GM12878 (cell line): ENCODE measurements at regions not wholly inside any gene's neighbourhood (a gene's known extent, or its start where the extent isn't known, plus 50 kb on each side); places are given as distances from the start of the nearest gene placed in this dataset.

Experiments used
- CUX1 ChIP-seq: IDR thresholded peaks from 2 replicates; pipeline ENCODE4 v1.6.1; 2012; ENCODE audit warnings: improper control_type of control experiment, low read depth, low read length; ENCODE audit not compliant: insufficient replicate concordance
- NR2C1 ChIP-seq: fragments of 450-650 bp; IDR thresholded peaks from 2 replicates; pipeline ENCODE4 v1.6.1; 2017; ENCODE audit warnings: antibody characterized with exemption, mild to moderate bottlenecking, moderate library complexity
- RCOR1 ChIP-seq: conservative IDR thresholded peaks from 2 replicates; pipeline ENCODE4 v1.6.1; 2012; ENCODE audit warnings: low read depth, low read length, improper control_type of control experiment
- RELA ChIP-seq: fragments of 450-650 bp; IDR thresholded peaks from 2 replicates; pipeline ENCODE4 v1.8.0; 2014; ENCODE audit warnings: borderline replicate concordance; ENCODE audit not compliant: partially characterized antibody
- SIX5 ChIP-seq: IDR thresholded peaks from 2 replicates; pipeline ENCODE4 v1.6.1; 2011; ENCODE audit warnings: mild to moderate bottlenecking, low read depth, low read length, moderate library complexity; ENCODE audit not compliant: severe bottlenecking
- SP1 ChIP-seq: IDR thresholded peaks from one replicate; pipeline ENCODE4 v1.6.1; 2011; ENCODE audit warnings: low read depth, low read length
- USF2 ChIP-seq: IDR thresholded peaks from 2 replicates; pipeline ENCODE4 v1.6.1; 2011; ENCODE audit warnings: low read depth, low read length, improper control_type of control experiment, borderline replicate concordance
- ZBTB11 ChIP-seq: fragments of 450-650 bp; formaldehyde crosslinking; IDR thresholded peaks from 2 replicates; pipeline ENCODE4 v1.5.0; 2022; ENCODE audit warnings: mild to moderate bottlenecking, missing genetic modification characterization
- ZNF217 ChIP-seq: fragments of 450-650 bp; IDR thresholded peaks from 2 replicates; pipeline ENCODE4 v1.6.1; 2017; ENCODE audit warnings: antibody characterized with exemption, mild to moderate bottlenecking

DNA sequence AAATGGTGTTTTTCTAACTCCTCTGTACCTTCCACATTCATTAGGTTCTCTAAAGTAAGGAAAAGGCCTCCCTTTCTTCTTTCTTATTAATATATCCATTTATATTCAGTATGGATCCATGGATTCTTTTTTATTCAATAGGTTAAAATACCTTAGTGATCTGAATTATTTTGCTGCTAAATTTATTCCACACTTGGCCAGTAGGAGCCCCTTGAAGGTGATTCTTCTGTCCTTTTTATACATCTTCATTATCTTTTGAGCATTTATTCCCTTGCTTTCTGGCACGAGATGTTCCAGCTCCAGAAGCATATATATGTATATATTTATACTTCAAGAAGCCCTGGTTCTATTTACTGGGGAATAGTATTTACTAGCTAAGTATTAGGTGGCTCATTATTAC lies 311.8 kb upstream of the SGCD start (continued):
- no peak for TF ChIP-seq RELA
- no peak for TF ChIP-seq SIX5
- no peak for TF ChIP-seq CUX1
- no peak for TF ChIP-seq NR2C1
- no peak for TF ChIP-seq USF2
- no peak for TF ChIP-seq ZBTB11 (CRISPR knock-in tag)
- TF ChIP-seq ZNF217: no peak
- TF ChIP-seq RCOR1: no peak
- TF ChIP-seq SP1: no peak
